D721Med (cell line): ENCODE measurements at regions not wholly inside any gene's neighbourhood (a gene's known extent, or its start where the extent isn't known, plus 50 kb on each side); places are given as distances from the start of the nearest gene placed in this dataset.

Experiments
- DNase-seq: peaks from one replicate; pipeline ENCODE4 v3.0.0; 2011; ENCODE audit warnings: low spot score; ENCODE audit not compliant: insufficient read length
- FAIRE-seq: peaks from 2 replicates; lab custom pipeline; 2011; peaks lifted over from hg19 to GRCh38; lab: Jason Lieb, UNC
- TF ChIP-seq, protein P1 (sequence below): IDR thresholded peaks from 2 replicates; pipeline ENCODE4 v1.5.1; 2012; ENCODE audit warnings: mild to moderate bottlenecking, control low read depth; ENCODE audit not compliant: insufficient read depth; ENCODE audit errors: missing control alignments

GRCh38 chr2:128448331-128449225 is 129.9 kb upstream of the HS6ST1 start:
- FAIRE-seq (no peak), DNase-seq (no peak)
- TF ChIP-seq, protein P1, sequence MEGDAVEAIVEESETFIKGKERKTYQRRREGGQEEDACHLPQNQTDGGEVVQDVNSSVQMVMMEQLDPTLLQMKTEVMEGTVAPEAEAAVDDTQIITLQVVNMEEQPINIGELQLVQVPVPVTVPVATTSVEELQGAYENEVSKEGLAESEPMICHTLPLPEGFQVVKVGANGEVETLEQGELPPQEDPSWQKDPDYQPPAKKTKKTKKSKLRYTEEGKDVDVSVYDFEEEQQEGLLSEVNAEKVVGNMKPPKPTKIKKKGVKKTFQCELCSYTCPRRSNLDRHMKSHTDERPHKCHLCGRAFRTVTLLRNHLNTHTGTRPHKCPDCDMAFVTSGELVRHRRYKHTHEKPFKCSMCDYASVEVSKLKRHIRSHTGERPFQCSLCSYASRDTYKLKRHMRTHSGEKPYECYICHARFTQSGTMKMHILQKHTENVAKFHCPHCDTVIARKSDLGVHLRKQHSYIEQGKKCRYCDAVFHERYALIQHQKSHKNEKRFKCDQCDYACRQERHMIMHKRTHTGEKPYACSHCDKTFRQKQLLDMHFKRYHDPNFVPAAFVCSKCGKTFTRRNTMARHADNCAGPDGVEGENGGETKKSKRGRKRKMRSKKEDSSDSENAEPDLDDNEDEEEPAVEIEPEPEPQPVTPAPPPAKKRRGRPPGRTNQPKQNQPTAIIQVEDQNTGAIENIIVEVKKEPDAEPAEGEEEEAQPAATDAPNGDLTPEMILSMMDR, result no peak

- DNase-seq (no peak), FAIRE-seq (no peak)
- TF ChIP-seq, protein P1, result no peak
These were observed 130.8 kb upstream of the HS6ST1 start for GRCh38 chr2:128449226-128450061.

- FAIRE-seq (no peak), DNase-seq (no peak)
- TF ChIP-seq, protein P1, result no peak
These were observed 131.8 kb upstream of the HS6ST1 start for GRCh38 chr2:128450211-128451024.

GRCh38 chr2:128451084-128452023 is 132.7 kb upstream of the HS6ST1 start:
- no peak for FAIRE-seq
- no peak for DNase-seq
- TF ChIP-seq, protein P1, result no peak

DNA sequence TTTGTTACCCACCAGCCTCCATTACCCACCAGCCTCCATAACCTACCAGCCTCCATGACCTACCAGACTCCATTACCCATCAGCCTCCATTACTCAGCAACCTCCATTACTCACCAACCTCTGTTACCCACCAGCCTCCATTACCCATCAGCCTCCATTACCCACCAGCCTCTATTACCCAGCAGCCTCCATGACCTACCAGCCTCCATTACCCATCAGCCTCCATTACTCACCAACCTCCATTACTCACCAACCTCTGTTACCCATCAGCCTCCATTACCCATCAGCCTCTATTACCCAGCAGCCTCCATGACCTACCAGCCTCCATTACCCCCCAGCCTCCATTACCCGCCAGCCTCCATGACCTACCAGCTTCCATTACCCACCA is 133.3 kb upstream of the HS6ST1 start:
- DNase-seq (no peak), FAIRE-seq (no peak)
- TF ChIP-seq, protein P1, result no peak
